SH-SY5Y (cell line): ENCODE measurements at regions not wholly inside any gene's neighbourhood (a gene's known extent, or its start where the extent isn't known, plus 50 kb on each side); places are given as distances from the start of the nearest gene placed in this dataset.

Experiments
- GATA2 ChIP-seq: IDR thresholded peaks from 2 replicates; pipeline ENCODE4 v1.6.1; 2011; ENCODE audit warnings: mild to moderate bottlenecking, low read depth, low read length
- GATA3 ChIP-seq: IDR thresholded peaks from 2 replicates; pipeline ENCODE4 v1.6.1; 2011; ENCODE audit warnings: low read depth, mild to moderate bottlenecking, low read length, moderate library complexity

- TF ChIP-seq GATA2 (no peak), GATA3 (no peak)
Observed at GRCh38 chr10:83957168-83957947, 182.0 kb upstream of the GHITM start.
